ENCODE measurements at regions not wholly inside any gene's neighbourhood (a gene's known extent, or its start where the extent isn't known, plus 50 kb on each side); places are given as distances from the start of the nearest gene placed in this dataset.

GRCh38 chr12:94717656-94718055 is 67.3 kb upstream of the TMCC3 start:
- no peaks in the 10 kb centered on the region for H3K27me3 ChIP-seq (ENCODE audit: control insufficient read depth in 1 of 2, insufficient read depth in 2 of 2, low read length in 1 of 2)
- H3K4me1 ChIP-seq (ENCODE audit: control insufficient read depth in 1 of 2, insufficient read depth in 2 of 2, low read length in 2 of 2), result no peaks in the 10 kb centered on the region
- ATAC-seq (ENCODE audit: low FRiP score), result no peak
- DNase-seq, result no peak
- H3K9me3 ChIP-seq (ENCODE audit: control insufficient read depth, low read length), result no peaks in the 10 kb centered on the region
- H3K4me3 ChIP-seq (ENCODE audit: low read length in 2 of 2), result no peak overlapping the region
- intact Hi-C loops (cut with DNase I), result no loop called here
- no peaks in the 10 kb centered on the region for H3K36me3 ChIP-seq (ENCODE audit: control insufficient read depth in 1 of 2, insufficient read depth in 2 of 2, low read length in 1 of 2)
- 77 to 78% methylated on average over 1 of the region's 1 CpG for WGBS, 2 donors
- H3K27ac ChIP-seq (ENCODE audit: low read depth in 1 of 2, low read length in 2 of 2), result no peak overlapping the region

- H3K36me3 ChIP-seq (ENCODE audit: control insufficient read depth in 1 of 2, insufficient read depth in 2 of 2, low read length in 1 of 2), result no peaks in the 10 kb centered on the region
- H3K27me3 ChIP-seq (ENCODE audit: control insufficient read depth in 1 of 2, insufficient read depth in 2 of 2, low read length in 1 of 2), result no peaks in the 10 kb centered on the region
- WGBS, 2 donors, result 86 to 90% methylated on average over 8 of the region's 8 CpGs
- intact Hi-C loops (cut with DNase I), result no loop called here
- DNase-seq (no peak), ATAC-seq (ENCODE audit: low FRiP score) (no peak)
- no peaks in the 10 kb centered on the region for H3K4me1 ChIP-seq (ENCODE audit: control insufficient read depth in 1 of 2, insufficient read depth in 2 of 2, low read length in 2 of 2)
- H3K9me3 ChIP-seq (ENCODE audit: control insufficient read depth, low read length), result no peaks in the 10 kb centered on the region
- no peak overlapping the region for H3K27ac ChIP-seq (ENCODE audit: low read depth in 1 of 2, low read length in 2 of 2)
- H3K4me3 ChIP-seq (ENCODE audit: low read length in 2 of 2), result no peak overlapping the region
These were observed 66.8 kb upstream of the TMCC3 start for GRCh38 chr12:94717108-94717507.

- Histone ChIP-seq H3K27ac (ENCODE audit: low read depth in 1 of 2, low read length in 2 of 2) (no peak overlapping the region), H3K4me3 (ENCODE audit: low read length in 2 of 2) (no peak overlapping the region), H3K36me3 (ENCODE audit: control insufficient read depth in 1 of 2, insufficient read depth in 2 of 2, low read length in 1 of 2) (no peaks in the 10 kb centered on the region), H3K4me1 (ENCODE audit: control insufficient read depth in 1 of 2, insufficient read depth in 2 of 2, low read length in 2 of 2) (no peaks in the 10 kb centered on the region), H3K9me3 (ENCODE audit: control insufficient read depth, low read length) (no peaks in the 10 kb centered on the region), H3K27me3 (ENCODE audit: control insufficient read depth in 1 of 2, insufficient read depth in 2 of 2, low read length in 1 of 2) (no peaks in the 10 kb centered on the region)
- 84 to 90% methylated on average over 6 of the region's 6 CpGs for WGBS, 2 donors
- intact Hi-C loops (cut with DNase I), result no loop called here
- DNase-seq (no peak), ATAC-seq (ENCODE audit: low FRiP score) (no peak)
These were observed 66.0 kb upstream of the TMCC3 start for GRCh38 chr12:94716339-94716738.

DNA sequence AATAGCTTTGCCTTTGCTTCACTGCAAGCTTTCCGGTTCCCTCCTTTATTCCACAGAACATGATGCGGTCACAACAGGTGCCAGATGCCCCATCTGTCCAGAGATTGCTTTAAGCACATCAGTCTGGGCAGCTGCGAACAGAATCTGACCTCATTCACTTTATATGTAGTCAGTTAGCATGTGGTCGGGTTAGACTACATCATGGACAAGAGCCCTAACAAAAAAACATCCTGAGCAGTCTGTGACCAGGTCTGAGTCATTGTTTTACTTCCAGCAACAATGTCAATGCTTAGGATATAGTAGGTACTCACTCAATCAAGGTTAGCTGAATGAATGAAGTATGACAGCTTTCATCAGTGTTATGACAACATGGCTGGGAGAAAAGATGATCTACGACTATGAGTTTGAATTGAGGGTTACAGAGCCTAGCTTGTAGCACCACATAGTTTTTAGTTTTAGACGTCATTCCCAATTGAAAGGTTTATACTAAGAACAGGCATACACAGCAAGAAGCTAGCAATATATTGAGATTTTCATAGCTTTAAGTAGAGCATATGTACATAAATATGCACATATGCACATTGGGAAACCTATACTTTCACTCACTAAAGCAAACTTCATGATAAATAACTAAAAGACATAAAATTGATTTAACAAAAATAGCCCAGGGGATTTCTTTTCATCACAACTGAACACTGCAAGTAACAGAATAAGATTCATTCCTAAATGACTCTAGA is 64.2 kb upstream of the TMCC3 start:
- ATAC-seq (ENCODE audit: low FRiP score) (no peak), DNase-seq (no peak)
- 46 to 56% methylated on average over 6 of the region's 6 CpGs for WGBS, 2 donors
- Histone ChIP-seq H3K9me3 (ENCODE audit: control insufficient read depth, low read length) (no peaks in the 10 kb centered on the region), H3K27ac (ENCODE audit: low read depth in 1 of 2, low read length in 2 of 2) (no peak overlapping the region), H3K27me3 (ENCODE audit: control insufficient read depth in 1 of 2, insufficient read depth in 2 of 2, low read length in 1 of 2) (no peaks in the 10 kb centered on the region), H3K36me3 (ENCODE audit: control insufficient read depth in 1 of 2, insufficient read depth in 2 of 2, low read length in 1 of 2) (no peaks in the 10 kb centered on the region), H3K4me1 (ENCODE audit: control insufficient read depth in 1 of 2, insufficient read depth in 2 of 2, low read length in 2 of 2) (no peaks in the 10 kb centered on the region), H3K4me3 (ENCODE audit: low read length in 2 of 2) (no peak overlapping the region)
- intact Hi-C loops (cut with DNase I), result no loop called here

DNA sequence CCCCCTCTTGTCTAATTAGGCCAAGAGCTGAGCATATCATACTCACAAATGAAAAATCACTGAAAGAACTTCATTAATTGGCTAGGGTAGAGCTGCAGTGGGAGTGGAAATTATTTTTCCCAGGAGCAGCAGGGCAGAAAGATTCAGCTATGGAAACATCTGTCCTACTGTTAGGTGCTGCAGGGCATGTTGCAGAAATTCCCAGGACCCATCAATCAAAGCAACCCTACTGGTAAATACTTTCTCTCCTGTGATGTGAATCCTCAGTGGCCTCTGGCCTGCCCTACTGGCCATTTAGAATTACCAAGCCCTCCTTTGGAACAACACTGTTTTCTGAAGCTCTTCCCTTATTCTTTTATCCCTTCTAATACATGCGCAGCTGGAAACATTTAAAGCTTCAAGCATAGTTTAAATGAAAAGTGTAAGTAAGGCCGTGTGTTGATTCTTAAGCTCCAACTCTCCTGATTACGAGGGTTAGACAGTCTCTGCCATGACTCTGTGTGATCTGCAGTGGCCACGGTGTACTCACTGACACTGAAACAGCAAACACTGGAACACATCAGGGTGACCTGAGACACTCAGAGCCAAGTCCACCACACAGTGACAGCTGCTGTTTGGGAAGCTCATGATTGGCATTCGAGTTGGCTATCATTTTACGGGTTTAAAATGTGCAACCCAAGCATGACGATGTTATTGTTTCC is 62.6 kb upstream of the TMCC3 start:
- no peak for ATAC-seq (ENCODE audit: low FRiP score)
- Histone ChIP-seq H3K27me3 (ENCODE audit: control insufficient read depth in 1 of 2, insufficient read depth in 2 of 2, low read length in 1 of 2) (no peaks in the 10 kb centered on the region), H3K9me3 (ENCODE audit: control insufficient read depth, low read length) (no peaks in the 10 kb centered on the region), H3K27ac (ENCODE audit: low read depth in 1 of 2, low read length in 2 of 2) (no peak overlapping the region), H3K4me3 (ENCODE audit: low read length in 2 of 2) (no peak overlapping the region), H3K36me3 (ENCODE audit: control insufficient read depth in 1 of 2, insufficient read depth in 2 of 2, low read length in 1 of 2) (no peaks in the 10 kb centered on the region), H3K4me1 (ENCODE audit: control insufficient read depth in 1 of 2, insufficient read depth in 2 of 2, low read length in 2 of 2) (no peaks in the 10 kb centered on the region)
- intact Hi-C loops (cut with DNase I), result no loop called here
- 93% methylated on average over 7 of the region's 7 CpGs for WGBS, 2 donors
- no peak for DNase-seq

GRCh38 chr12:94710933-94711332 is 60.6 kb upstream of the TMCC3 start:
- no peaks in the 10 kb centered on the region for H3K36me3 ChIP-seq (ENCODE audit: control insufficient read depth in 1 of 2, insufficient read depth in 2 of 2, low read length in 1 of 2)
- intact Hi-C loops (cut with DNase I), result no loop called here
- H3K9me3 ChIP-seq (ENCODE audit: control insufficient read depth, low read length), result no peaks in the 10 kb centered on the region
- no peaks in the 10 kb centered on the region for H3K27me3 ChIP-seq (ENCODE audit: control insufficient read depth in 1 of 2, insufficient read depth in 2 of 2, low read length in 1 of 2)
- no peak overlapping the region for H3K27ac ChIP-seq (ENCODE audit: low read depth in 1 of 2, low read length in 2 of 2)
- WGBS, 2 donors, result 77 to 79% methylated on average over 3 of the region's 3 CpGs
- DNase-seq (no peak), ATAC-seq (ENCODE audit: low FRiP score) (no peak)
- no peak overlapping the region for H3K4me3 ChIP-seq (ENCODE audit: low read length in 2 of 2)
- H3K4me1 ChIP-seq (ENCODE audit: control insufficient read depth in 1 of 2, insufficient read depth in 2 of 2, low read length in 2 of 2), result no peaks in the 10 kb centered on the region

DNA sequence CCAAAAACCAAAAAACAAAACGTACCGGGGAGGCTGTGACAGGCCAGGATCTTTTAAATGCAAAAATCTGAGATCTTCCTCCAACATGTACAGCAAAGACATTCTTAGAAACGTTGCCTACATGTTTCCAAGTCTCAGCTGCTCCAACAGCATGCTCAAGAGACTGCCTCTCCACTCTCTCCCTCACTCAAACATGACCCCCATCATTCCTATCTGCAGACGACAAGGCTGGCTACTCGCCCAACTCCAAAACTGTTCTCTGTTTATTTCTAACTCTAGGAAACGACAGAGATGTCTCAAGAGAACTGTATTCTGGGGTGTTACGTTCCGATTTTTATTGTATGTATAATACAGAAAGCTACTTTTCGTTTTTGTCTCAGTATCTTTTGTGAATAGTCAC is 57.5 kb upstream of the TMCC3 start:
- no peaks in the 10 kb centered on the region for H3K27me3 ChIP-seq (ENCODE audit: control insufficient read depth in 1 of 2, insufficient read depth in 2 of 2, low read length in 1 of 2)
- H3K9me3 ChIP-seq (ENCODE audit: control insufficient read depth, low read length), result no peaks in the 10 kb centered on the region
- DNase-seq (peak; percentile 67 to 84), ATAC-seq (ENCODE audit: low FRiP score) (peak; percentile 68)
- no peaks in the 10 kb centered on the region for H3K36me3 ChIP-seq (ENCODE audit: control insufficient read depth in 1 of 2, insufficient read depth in 2 of 2, low read length in 1 of 2)
- H3K4me3 ChIP-seq (ENCODE audit: low read length in 2 of 2), result no peak overlapping the region
- intact Hi-C loops (cut with DNase I), result no loop called here
- no peak overlapping the region for H3K27ac ChIP-seq (ENCODE audit: low read depth in 1 of 2, low read length in 2 of 2)
- 7% methylated on average over 9 of the region's 9 CpGs for WGBS, 2 donors
- H3K4me1 ChIP-seq (ENCODE audit: control insufficient read depth in 1 of 2, insufficient read depth in 2 of 2, low read length in 2 of 2), result peaks cover 0 to 2% of the 10 kb centered on the region in 2 donors

DNA sequence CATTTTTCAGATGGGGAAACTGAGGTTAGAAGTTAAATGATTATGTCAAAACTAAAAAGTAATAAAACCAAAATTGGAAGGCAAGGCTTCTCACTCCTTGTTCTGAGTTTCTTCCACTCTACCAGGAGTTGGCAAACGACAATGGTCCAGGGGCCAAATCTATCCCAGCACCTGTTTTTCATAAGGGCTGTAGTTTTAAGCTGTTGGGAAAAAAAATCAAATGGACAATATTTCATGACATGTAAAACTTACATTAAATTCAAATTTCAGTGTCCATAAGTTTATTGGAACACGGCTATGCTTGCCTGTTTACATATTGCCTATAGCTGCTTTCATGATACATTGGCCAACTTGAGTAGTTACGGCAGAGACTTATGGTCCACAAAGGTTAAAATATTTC is 56.7 kb upstream of the TMCC3 start:
- intact Hi-C loops (cut with DNase I), result no loop called here
- H3K27me3 ChIP-seq (ENCODE audit: control insufficient read depth in 1 of 2, insufficient read depth in 2 of 2, low read length in 1 of 2), result no peaks in the 10 kb centered on the region
- no peak for DNase-seq
- ATAC-seq (ENCODE audit: low FRiP score), result no peak
- H3K9me3 ChIP-seq (ENCODE audit: control insufficient read depth, low read length), result no peaks in the 10 kb centered on the region
- H3K4me1 ChIP-seq (ENCODE audit: control insufficient read depth in 1 of 2, insufficient read depth in 2 of 2, low read length in 2 of 2), result peaks cover 0 to 2% of the 10 kb centered on the region in 2 donors
- H3K36me3 ChIP-seq (ENCODE audit: control insufficient read depth in 1 of 2, insufficient read depth in 2 of 2, low read length in 1 of 2), result no peaks in the 10 kb centered on the region
- 71 to 74% methylated on average over 3 of the region's 3 CpGs for WGBS, 2 donors
- H3K4me3 ChIP-seq (ENCODE audit: low read length in 2 of 2), result no peak overlapping the region
- H3K27ac ChIP-seq (ENCODE audit: low read depth in 1 of 2, low read length in 2 of 2), result no peak overlapping the region

GRCh38 chr12:94706250-94706661 is 55.9 kb upstream of the TMCC3 start:
- H3K27me3 ChIP-seq (ENCODE audit: control insufficient read depth in 1 of 2, insufficient read depth in 2 of 2, low read length in 1 of 2), result no peaks in the 10 kb centered on the region
- DNase-seq, result no peak
- 66 to 70% methylated on average over 4 of the region's 4 CpGs for WGBS, 2 donors
- no peak overlapping the region for H3K27ac ChIP-seq (ENCODE audit: low read depth in 1 of 2, low read length in 2 of 2)
- no peaks in the 10 kb centered on the region for H3K36me3 ChIP-seq (ENCODE audit: control insufficient read depth in 1 of 2, insufficient read depth in 2 of 2, low read length in 1 of 2)
- H3K9me3 ChIP-seq (ENCODE audit: control insufficient read depth, low read length), result no peaks in the 10 kb centered on the region
- ATAC-seq (ENCODE audit: low FRiP score), result no peak
- peaks cover 0 to 2% of the 10 kb centered on the region in 2 donors for H3K4me1 ChIP-seq (ENCODE audit: control insufficient read depth in 1 of 2, insufficient read depth in 2 of 2, low read length in 2 of 2)
- no peak overlapping the region for H3K4me3 ChIP-seq (ENCODE audit: low read length in 2 of 2)
- intact Hi-C loops (cut with DNase I), result no loop called here
